ENCODE measurements at regions not wholly inside any gene's neighbourhood (a gene's known extent, or its start where the extent isn't known, plus 50 kb on each side); places are given as distances from the start of the nearest gene placed in this dataset.
"Not testable (repeated sequence)": the region's sequence is repeated elsewhere in the genome, so short reads cannot be mapped to it uniquely, and the experiment has no call there.

DNA sequence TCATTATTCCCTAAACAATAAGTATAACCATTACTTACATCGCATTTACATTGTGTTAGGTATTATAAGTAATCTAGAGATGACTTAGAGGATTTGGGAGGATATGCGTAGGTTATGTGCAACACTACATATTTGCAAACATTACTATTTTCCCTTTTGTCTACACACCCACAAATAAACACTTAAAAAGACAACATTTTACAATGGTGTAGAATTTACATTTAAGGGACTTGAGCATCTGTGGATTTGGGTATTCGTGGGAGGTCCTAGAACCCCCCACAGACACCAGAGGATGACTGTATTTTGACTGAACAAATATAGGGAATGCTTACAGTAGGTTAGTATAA, 220.2 kb upstream of the MYO3A start:
- DNase-seq (ENCODE audit: low read depth in 2 of 2): no peak

DNA sequence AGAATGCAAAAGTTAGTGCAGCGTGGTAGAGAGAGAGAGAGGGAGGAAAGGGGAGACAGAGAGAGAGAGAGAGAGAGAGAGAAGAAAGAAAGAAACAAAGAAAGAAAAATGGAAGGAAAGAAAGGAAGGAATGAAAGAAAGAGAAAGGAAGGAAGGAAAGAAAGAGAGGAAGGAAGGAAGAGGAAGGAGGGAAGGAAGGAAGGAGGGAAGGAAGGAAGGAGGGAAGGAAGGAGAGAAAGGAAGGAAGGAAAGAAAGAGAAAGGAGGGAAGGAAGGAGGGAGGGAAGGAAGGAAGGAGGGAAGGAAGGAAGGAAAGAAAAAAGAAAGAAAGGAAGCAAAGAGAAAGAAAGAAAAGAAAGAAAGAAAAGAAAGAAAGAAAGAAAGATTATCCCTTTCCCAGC, 209.8 kb upstream of the MYO3A start:
- DNase-seq (ENCODE audit: low read depth in 2 of 2): no peak

DNA sequence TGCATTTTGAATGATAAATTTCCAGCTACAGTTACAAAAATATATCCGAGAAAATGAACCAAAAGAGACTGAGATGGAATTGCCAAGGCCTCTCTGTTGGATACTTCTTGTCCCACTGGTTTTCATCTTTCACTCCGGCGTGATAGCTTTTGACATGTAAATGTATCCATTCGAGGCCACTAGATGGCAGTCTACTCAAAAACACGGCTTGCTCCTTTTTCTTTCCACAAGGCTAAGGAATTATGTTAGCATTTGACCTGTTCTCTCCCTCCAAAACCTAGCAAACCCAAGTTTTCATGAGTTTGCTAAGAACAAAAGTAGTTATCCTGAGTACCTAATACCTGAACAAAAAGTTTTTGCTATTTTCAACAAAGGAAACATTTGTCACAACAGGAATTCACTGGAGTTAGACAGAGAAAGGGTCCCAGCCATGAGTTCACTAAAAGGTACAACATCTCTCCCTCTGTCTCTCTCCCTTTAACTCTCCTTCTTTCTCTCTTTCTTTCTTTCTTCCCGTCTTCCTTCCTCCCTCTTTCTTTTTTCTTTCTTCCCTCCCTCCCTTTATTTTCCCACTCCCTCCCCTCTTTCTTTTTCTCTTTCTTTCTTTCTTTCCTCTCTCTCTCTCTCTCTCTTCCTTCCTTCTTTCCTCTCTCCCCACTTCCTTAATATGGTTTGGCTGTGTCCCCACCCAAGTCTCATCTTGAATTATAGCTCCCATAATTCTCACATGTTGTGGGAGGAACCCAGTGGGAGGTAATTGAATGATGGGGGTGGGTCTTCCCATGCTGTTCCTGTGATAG, 207.9 kb upstream of the MYO3A start:
- DNase-seq (ENCODE audit: low read depth in 2 of 2): no peak

DNA sequence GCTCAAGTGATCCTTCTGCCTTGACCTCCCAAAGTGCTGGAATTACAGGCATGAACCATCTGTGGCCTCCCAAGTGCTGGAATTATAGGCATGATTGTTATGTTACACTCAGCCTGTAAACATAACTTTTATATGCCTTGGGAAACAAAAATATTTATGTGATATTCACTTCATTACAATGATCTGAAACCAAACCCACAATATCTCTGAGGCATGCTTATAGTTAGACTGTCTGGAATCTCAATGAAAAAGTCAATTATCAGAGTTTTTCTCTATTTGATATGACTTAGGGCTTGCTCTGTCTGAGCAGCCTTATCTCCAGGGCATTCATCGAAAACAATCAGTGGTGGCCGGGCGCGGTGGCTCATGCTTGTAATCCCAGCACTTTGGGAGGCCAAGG, 195.3 kb upstream of the MYO3A start:
- no peak for DNase-seq (ENCODE audit: low read depth in 2 of 2)

DNA sequence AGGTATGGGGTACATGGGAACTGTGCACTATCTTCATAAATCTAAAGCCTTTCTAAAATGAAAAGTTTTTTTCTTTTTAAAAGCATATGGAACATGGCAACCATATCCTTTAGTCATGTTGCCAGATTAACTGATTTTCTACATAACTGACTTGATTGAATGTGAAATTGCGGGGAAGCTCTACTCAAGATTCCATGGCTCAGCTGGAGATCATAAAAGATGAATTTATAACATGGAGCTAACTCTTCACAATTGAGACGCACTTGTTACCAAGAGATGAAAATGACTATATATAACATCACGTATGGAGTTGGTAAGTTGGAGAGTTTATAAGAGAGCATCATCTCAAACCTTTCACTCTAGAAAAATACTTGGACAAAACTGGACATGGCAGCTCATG, 190.2 kb upstream of the MYO3A start:
- DNase-seq (ENCODE audit: low read depth in 2 of 2): no peak

DNA sequence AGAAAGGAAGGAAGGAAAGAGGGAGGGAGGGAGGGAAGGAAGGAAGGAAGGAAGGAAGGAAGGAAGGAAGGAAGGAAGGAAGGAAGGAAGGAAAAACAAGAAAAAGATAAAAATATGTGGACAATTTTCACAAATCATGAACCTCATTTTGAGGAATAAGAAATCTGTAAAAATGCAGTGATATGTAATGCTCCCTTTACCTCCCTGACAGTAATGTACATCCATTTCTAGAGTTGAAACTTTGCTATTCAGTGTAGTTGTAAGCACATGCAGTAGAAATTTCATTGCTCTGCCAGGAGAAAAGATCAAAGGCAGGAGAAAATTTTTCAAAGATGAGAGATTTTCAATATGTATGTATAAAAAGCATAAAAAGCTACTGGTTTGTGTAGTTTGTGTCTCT, 189.5 kb upstream of the MYO3A start:
- no peak for DNase-seq (ENCODE audit: low read depth in 2 of 2)

DNA sequence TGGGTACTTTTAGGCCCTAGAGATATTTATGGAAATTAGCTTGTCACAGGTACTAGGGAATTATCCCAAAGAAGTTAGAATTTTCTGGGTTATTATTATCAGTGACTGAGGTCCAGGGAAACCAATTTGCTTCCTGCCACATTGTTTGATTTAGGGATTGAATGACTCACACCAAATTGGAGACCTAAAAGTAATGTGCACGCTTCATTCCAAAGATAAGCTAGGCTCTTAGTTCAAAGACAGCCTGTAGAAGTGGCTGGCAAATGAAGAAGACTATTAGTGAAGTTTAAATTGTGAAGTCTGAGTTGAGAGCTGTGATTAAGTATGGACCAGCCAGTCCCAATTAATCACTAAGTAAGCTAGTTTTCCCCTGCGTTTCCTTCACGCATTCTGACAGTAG, 188.1 kb upstream of the MYO3A start:
- DNase-seq (ENCODE audit: low read depth in 2 of 2): no peak

DNA sequence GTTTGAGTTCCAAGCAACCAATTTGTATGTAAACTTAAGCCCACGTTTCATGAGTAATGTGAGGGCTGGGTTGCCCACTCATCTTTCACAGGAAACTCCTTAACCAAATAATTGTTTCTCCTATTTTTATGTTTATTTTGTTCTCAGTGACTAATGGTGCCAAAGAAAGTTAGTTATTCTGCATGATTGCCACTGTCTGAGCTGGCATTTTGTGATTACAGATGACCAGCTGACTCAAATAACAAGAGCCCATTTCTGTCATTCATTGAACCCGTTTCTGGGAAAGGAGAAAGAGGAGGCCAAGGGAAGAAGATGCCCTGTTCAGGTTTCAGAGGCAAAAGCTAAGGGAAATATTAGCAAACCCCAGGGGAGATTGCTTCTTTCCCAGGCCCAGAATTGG, 186.9 kb upstream of the MYO3A start:
- DNase-seq (ENCODE audit: low read depth in 2 of 2): no peak

DNA sequence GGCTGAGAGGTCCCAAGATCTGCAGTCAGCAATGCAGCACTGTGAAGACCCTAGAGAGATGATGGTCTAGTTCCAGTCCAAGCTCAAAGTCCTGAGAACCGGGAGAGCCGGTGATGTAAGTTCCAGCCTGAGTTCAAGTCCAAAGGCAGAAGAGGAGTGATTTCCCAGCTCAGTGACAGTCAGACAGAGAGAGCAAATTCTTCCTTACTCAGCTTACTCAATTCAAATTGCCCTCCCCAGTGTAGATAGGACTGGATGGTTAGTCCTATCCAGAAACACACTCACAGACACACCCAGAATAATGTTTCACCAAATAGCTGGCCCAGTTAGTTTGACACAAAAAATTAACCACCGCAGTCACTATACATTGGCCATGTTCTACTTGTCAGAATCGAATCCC, 185.5 kb upstream of the MYO3A start:
- DNase-seq (ENCODE audit: low read depth in 2 of 2): no peak

DNA sequence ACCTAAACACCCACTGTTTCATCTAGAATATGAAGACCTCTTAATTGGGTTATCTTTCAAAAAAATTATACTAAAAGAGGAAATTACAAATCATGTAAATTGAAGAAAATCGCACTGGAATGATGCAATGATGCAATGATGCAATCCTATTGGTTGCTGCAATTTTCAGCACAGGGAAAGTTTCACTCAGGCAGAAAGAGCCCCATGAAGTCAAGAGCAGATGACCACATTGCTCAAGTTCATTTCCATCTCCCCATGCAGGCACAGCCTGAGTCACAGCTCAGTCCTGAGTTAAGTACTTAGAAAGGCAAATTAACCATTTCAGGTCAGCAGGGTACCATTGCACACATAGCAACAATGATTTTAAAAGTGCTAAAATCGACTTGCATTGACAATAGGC, 180.3 kb upstream of the MYO3A start:
- no peak for DNase-seq (ENCODE audit: low read depth in 2 of 2)

DNA sequence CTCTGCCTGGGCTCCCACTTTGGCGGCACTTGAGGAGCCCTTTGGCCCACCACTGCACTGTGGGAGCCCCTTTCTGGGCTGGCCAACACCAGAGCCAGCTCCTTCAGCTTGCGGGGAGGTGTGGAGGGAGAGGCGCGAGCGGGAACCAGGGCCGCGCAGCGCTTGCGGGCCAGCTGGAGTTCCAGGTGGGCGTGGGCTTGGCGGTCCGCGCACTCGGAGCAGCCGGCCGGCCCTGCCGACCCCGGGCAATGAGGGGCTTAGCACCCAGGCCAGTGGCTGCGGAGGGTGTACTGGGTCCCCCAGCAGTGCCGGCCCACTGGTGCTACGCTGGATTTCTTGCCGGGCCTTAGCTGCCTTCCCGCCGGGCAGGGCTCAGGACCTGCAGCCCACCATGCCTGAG, 178.2 kb upstream of the MYO3A start:
- not testable (repeated sequence) for DNase-seq (ENCODE audit: low read depth in 2 of 2)

DNA sequence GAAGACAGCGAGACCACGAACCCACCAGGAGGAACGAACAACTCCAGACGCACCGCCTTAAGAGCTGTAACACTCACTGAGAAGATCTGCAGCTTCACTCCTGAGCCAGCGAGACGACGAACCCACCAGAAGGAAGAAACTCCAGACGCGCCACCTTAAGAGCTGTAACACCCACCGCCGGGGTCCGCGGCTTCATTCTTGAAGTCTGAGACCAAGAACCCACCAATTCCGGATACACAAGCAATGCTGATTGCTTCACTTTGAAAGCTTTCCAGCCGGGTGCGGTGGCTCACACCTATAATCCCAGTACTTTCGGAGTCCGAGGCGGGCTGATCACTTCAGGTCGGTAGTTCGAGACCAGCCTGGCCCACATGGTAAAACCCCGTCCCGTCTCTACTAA, 177.2 kb upstream of the MYO3A start:
- DNase-seq (ENCODE audit: low read depth in 2 of 2): no peak

DNA sequence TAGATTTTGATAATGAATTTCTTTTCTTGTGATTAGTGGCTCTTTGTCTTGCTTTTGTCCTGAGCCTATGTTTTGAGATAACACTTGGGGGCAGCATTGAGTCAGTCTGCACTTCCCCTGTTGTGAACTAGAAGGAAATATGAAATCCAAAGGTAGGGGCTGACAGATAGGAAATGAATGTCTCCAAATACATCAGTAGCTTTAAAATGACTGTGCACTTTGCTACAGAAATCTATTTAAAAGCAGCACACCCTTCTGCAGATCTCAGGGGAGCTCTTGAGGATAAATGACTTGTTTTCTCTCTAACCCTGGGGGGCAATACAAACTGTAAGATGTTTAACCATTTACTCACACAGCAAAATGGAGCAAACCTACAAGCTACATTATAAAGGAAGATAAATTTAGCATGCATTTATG, 176.0 kb upstream of the MYO3A start:
- no peak for DNase-seq (ENCODE audit: low read depth in 2 of 2)

DNA sequence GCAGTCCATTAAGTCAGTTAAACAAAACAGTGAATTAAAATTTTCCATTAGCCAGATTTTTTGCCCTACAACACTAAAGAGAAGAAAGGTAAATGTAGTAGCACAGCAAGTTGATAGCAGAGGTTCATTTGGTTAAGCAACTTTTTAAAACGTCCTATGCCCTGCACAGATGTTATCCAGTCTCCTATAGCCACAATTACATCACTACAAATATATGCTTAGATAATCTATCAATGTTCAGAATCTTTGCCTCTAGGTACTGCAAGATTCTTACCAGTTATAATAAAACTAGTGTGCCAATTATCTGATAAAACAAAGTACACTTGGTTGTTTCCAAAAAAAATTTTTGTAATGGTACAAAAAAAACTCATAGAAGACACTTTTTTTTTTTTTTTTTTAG, 175.5 kb upstream of the MYO3A start:
- no peak for DNase-seq (ENCODE audit: low read depth in 2 of 2)

DNA sequence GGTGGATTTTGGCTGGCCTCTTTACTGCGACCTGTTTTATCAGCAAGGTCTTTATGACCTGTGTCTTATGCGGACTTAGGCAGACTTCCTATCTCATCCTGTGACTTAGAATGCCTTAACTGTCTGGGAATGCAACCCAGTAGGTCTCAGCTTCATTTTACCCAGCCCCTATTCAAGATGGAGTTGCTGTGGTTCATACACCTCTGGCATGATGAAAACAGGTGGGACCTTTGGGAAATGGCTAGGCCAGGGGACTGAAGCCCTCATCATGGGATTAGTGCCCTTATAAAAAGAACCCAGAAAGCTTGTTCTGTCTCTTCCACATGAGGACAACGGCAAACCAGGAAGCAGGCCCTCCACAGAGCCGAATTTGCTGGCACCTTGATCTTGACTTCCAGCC, 172.1 kb upstream of the MYO3A start:
- DNase-seq (ENCODE audit: low read depth in 2 of 2): no peak

DNA sequence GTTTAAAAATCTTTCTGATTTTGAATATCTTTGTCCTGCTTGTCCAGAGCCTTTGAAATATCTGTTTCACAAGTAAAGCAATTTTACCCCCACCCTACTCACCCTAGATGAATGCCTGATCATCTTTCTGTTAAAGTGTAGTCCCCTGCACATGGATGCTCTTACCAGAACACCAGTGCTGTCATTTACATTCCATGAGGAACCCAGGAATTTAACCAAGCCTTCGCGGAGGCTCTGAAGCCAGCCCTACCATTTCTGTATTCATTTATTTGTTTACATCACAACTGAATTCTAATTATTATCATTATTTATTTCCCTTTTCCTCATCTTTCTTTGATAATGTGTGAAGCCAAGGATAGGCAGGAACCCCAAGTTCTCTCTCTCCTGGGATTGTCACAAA, 167.8 kb upstream of the MYO3A start:
- DNase-seq (ENCODE audit: low read depth in 2 of 2): no peak

DNA sequence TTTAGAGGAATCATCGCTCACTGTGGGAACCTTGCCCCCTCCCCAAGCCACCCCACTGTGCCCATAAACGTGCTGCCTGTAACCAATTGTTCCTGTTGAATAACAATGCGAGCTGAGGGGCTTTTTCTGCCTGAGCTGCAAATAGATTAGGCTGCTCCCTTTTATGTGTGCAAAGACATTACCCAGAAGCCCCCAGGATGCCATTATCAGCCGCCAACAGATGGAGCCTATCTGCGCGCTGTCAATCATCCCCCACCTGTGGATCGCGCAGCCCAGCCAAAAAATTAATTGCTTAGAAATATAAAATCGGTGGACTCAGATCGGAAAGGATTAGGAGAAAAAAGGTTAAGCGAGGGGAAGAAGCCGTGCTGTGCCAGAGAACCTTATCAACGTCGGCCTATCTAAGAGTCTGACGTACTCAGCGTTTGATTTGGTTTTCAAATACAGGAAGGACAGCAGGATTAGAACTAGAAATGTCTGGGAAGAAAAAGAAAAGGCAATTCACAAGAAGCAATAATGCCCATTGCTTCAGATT, 167.3 kb upstream of the MYO3A start:
- DNase-seq (ENCODE audit: low read depth in 2 of 2): no peak

DNA sequence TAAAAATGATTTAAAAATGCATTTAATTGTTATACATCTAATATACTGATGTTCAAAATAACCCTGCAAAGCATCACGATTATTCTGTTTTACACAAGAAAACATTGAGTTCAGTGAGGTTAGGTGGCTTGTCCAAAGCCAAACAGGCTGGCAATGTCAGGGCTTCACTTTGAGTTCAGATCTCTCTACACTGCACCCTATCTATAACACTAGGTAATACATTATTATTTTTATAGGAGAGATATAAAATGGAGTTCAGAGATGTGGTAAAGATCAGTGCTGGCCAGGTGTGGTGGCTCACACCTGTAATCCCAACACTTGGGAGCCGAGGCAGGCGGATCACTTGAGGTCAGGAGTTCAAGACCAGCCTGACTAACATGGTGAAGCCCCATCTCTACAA, 165.9 kb upstream of the MYO3A start:
- DNase-seq (ENCODE audit: low read depth in 2 of 2): no peak

DNA sequence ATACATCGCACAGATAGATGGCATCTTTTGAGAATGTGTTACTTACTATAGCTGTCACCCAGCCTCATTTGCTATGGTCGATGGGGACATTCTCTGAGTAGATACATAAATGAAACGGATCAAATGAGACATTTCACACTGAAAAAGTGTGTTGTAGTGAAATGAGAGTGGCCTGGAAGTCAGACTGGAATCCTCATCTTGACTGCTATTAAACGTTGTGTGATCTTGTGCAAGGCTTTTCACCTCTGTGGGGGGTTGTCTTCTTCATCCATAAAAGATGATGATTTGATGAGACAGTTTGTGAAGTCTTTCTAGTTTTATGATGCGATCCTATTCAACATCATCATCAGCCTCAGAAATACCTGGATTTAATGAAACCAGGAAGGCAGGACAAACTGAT, 155.4 kb upstream of the MYO3A start:
- no peak for DNase-seq (ENCODE audit: low read depth in 2 of 2)

DNA sequence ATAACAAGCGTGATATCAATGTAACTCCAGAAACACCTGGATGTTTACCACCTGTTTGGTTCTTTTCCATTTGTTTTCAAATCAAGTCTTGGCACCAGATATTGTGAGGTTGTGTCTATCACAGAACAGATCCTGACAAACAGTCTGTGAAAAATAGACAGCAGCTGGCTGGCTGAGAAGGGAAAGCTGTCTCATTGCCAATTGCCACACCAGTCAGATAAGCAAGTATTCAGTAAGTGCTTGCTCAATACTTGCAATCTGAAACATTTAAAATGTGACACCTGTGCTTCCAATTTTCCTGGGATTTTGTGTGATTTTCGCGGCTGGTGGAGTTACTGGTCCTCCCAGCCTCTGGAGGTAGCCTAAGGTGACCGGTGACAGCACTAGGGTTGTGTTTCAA, 147.9 kb upstream of the MYO3A start:
- DNase-seq (ENCODE audit: low read depth in 2 of 2): no peak

DNA sequence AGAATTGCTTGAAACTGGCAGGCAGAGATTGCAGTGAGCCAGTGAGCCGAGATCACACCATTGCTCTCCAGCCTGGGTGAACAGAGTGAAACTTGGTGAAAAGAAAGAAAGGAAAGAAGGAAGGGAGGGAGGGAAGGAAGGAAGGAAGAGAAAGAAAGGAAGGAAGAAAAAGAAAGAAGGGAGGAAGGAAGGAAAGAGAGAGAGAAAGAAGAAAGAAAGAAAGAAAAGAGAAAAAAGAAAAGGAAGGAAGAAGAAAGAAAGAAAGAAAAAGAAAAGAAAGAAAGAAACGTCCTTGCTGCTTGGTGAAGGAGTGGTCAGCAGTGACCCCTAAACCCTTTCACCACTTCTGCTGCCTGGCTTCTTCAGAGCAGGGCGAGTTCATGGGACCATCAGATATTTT, 147.1 kb upstream of the MYO3A start:
- no peak for DNase-seq (ENCODE audit: low read depth in 2 of 2)

DNA sequence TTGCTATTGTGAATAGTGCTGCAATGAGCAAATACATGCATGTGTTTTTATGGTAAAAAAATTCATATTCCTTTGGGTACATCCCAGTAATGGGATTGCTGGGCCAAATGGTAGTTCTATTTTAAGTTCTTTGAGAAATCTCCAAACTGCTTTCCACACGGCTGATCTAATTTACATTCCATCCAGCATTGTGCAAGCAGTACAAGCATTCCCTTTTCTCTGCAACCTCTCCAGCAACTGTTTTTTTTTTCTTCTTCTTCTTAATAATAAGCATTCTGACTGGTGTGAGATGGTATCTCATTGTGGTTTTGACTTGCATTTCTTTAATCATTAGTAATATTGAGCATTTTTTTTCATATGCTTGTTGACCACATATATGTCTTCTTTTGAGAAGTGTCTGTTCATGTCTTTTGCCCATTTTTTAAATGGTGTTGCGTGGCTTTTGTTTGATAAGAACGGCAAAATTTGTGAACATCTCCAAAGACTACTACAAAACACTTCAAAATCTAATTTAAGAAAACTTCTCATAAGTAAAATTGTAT, 136.1 kb upstream of the MYO3A start:
- DNase-seq (ENCODE audit: low read depth in 2 of 2): no peak

DNA sequence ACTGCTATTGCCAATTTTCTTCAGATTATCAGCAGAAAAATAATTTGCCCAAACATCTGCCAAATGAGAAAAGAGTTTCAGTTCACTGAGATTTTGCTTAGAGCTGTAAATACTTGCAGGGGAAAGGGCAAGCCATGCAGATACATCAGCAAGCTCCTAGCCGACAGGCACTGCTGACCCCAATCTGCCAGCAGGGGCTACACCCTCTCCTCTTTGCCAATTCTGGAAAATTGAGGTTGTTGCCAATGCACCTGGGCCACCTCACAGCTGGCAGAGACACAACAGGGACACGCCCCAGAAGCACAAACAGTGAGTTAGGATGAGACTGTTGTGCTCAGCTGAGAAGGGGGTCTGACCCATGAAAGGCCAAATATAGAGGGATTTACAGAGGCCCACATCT, 129.5 kb upstream of the MYO3A start:
- no peak for DNase-seq (ENCODE audit: low read depth in 2 of 2)

DNA sequence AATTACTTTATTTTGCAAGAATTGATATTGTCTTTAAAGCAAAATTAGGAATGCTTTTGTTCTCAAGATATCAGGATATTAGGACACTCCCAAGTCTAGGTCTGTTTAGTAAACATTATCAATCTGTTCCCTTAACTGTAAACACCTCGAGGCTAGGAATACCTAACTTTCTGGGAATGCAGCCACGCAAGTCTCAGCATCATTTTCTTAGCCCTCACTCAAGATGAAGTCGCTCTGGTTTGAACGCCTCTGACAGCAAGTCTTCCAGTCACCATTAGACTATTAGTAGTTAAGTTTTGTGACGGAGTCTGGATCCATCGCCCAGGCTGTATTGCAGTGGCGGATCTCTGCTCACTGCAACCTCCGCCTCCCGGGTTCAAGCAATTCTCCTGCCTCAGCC, 128.0 kb upstream of the MYO3A start:
- DNase-seq (ENCODE audit: low read depth in 2 of 2): no peak

Measured in stimulated activated CD8-positive, alpha-beta memory T cell treated with anti-CD3 and anti-CD28 coated beads, Interleukin-7, amount 100 ng/mL, for 4 hours (primary cell).